NCI-H1092 (cell line): ENCODE measurements at regions not wholly inside any gene's neighbourhood (a gene's known extent, or its start where the extent isn't known, plus 50 kb on each side); places are given as distances from the start of the nearest gene placed in this dataset.
"Not testable (repeated sequence)": the region's sequence is repeated elsewhere in the genome, so short reads cannot be mapped to it uniquely, and the experiment has no call there.

Experiments
- DNase-seq: peaks from one replicate; lab custom pipeline; 2025; lab: John Stamatoyannopoulos, UW

- no peak for DNase-seq
Observed at GRCh38 chr12:47610686-47611252, 95.1 kb downstream of the RPAP3 start.

- DNase-seq: no peak
Observed at GRCh38 chr12:47609806-47610205, 96.0 kb downstream of the RPAP3 start.

- DNase-seq: not testable (repeated sequence)
Observed at GRCh38 chr12:47608671-47609070, 97.2 kb downstream of the RPAP3 start.

- DNase-seq: no peak
Observed at GRCh38 chr12:47604221-47604873, 101.5 kb downstream of the RPAP3 start.

- DNase-seq: no peak
Observed at GRCh38 chr12:47602949-47603558, 102.8 kb downstream of the RPAP3 start.

- DNase-seq: no peak
Observed at GRCh38 chr12:47602325-47602724, 103.5 kb downstream of the RPAP3 start.

- no peak for DNase-seq
Observed at GRCh38 chr12:47601071-47601470, 104.8 kb downstream of the RPAP3 start.

GRCh38 chr12:47591795-47592194 lies 114.0 kb downstream of the RPAP3 start:
- DNase-seq: no peak

GRCh38 chr12:47591361-47591791 lies 114.5 kb downstream of the RPAP3 start:
- DNase-seq: no peak

- DNase-seq: no peak
Observed at GRCh38 chr12:47590771-47591360, 115.0 kb downstream of the RPAP3 start.

- DNase-seq: no peak
Observed at GRCh38 chr12:47586952-47587669, 118.7 kb downstream of the RPAP3 start.

GRCh38 chr12:47585507-47585906 lies 120.3 kb downstream of the RPAP3 start:
- DNase-seq: no peak

- no peak for DNase-seq
Observed at GRCh38 chr12:47578836-47579235, 127.0 kb downstream of the RPAP3 start.

GRCh38 chr12:47577206-47577989 lies 128.4 kb downstream of the RPAP3 start:
- peak; percentile 55 for DNase-seq

GRCh38 chr12:47576289-47576945 lies 129.4 kb downstream of the RPAP3 start:
- DNase-seq: peak; percentile 94

- DNase-seq: no peak
Observed at GRCh38 chr12:47574252-47575021, 131.4 kb downstream of the RPAP3 start.

- no peak for DNase-seq
Observed at GRCh38 chr12:47573146-47573659, 132.6 kb downstream of the RPAP3 start.

- DNase-seq: peak; percentile 24
Observed at GRCh38 chr12:47570151-47570550, 135.7 kb downstream of the RPAP3 start.

GRCh38 chr12:47562201-47562600 lies 143.6 kb downstream of the RPAP3 start:
- no peak for DNase-seq

- no peak for DNase-seq
Observed at GRCh38 chr12:47561746-47562145, 144.1 kb downstream of the RPAP3 start.
